ENCODE measurements at regions not wholly inside any gene's neighbourhood (a gene's known extent, or its start where the extent isn't known, plus 50 kb on each side); places are given as distances from the start of the nearest gene placed in this dataset.

DNA sequence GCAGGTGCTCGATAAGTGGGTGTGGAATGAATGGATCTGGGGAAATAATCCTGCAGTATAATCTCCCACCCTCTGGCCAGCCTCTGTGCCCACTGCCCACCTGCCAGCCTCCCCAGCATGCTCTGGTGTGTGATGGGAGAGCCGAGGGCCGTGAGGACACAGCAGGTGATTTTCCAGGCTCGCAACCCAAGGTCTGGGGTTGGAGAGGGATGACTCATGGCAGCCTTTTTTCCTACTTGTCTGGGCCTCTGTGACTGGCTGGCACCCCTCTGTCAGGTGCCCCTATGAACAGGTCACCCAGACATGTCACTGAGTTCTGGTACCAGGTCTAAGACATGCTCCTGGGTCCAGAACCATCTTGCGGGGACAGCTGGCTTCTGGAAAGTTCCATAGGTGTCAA, 385.7 kb upstream of the TNRC6C start:
- TF ChIP-seq, protein P1, sequence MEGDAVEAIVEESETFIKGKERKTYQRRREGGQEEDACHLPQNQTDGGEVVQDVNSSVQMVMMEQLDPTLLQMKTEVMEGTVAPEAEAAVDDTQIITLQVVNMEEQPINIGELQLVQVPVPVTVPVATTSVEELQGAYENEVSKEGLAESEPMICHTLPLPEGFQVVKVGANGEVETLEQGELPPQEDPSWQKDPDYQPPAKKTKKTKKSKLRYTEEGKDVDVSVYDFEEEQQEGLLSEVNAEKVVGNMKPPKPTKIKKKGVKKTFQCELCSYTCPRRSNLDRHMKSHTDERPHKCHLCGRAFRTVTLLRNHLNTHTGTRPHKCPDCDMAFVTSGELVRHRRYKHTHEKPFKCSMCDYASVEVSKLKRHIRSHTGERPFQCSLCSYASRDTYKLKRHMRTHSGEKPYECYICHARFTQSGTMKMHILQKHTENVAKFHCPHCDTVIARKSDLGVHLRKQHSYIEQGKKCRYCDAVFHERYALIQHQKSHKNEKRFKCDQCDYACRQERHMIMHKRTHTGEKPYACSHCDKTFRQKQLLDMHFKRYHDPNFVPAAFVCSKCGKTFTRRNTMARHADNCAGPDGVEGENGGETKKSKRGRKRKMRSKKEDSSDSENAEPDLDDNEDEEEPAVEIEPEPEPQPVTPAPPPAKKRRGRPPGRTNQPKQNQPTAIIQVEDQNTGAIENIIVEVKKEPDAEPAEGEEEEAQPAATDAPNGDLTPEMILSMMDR (IDR thresholded peaks at IDR 0.05; ENCODE audit: low read depth, low read length, poor library complexity, severe bottlenecking): no peak
- no peak for TF ChIP-seq EZH2phosphoT487 (IDR thresholded peaks at IDR 0.05; ENCODE audit: borderline replicate concordance, low read length)
